ENCODE measurements at regions not wholly inside any gene's neighbourhood (a gene's known extent, or its start where the extent isn't known, plus 50 kb on each side); places are given as distances from the start of the nearest gene placed in this dataset.

- H2AFZ ChIP-seq (ENCODE audit: insufficient read depth, low read depth, low read length, poor library complexity, severe bottlenecking): no peak overlapping the region
- Mint-ChIP-seq H3K27me3 (ENCODE audit: low read depth in 3 of 3) (peaks cover 0 to 2% (median 0%) of the 10 kb centered on the region in 3 donors), H3K4me1 (no peaks in the 10 kb centered on the region), H3K4me3 (no peak overlapping the region), H3K36me3 (no peaks in the 10 kb centered on the region), H3K27ac (no peak overlapping the region), H3K9me3 (peaks cover 0 to 2% (median 2%) of the 10 kb centered on the region in 7 donors)
- TF ChIP-seq, protein P1, sequence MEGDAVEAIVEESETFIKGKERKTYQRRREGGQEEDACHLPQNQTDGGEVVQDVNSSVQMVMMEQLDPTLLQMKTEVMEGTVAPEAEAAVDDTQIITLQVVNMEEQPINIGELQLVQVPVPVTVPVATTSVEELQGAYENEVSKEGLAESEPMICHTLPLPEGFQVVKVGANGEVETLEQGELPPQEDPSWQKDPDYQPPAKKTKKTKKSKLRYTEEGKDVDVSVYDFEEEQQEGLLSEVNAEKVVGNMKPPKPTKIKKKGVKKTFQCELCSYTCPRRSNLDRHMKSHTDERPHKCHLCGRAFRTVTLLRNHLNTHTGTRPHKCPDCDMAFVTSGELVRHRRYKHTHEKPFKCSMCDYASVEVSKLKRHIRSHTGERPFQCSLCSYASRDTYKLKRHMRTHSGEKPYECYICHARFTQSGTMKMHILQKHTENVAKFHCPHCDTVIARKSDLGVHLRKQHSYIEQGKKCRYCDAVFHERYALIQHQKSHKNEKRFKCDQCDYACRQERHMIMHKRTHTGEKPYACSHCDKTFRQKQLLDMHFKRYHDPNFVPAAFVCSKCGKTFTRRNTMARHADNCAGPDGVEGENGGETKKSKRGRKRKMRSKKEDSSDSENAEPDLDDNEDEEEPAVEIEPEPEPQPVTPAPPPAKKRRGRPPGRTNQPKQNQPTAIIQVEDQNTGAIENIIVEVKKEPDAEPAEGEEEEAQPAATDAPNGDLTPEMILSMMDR (IDR thresholded peaks at IDR 0.05): no peak
- no peaks in the 10 kb centered on the region for H3K4me1 ChIP-seq (ENCODE audit: control insufficient read depth in 1 of 2, insufficient read depth in 2 of 2, low read length in 2 of 2)
- peaks cover 0 to 3% of the 10 kb centered on the region in 2 donors for H3K9me3 ChIP-seq (replicated peaks in 1 of 2; ENCODE audit: control insufficient read depth in 1 of 2, insufficient read depth in 1 of 2, low read length in 2 of 2)
- no peak overlapping the region for H3K27ac ChIP-seq (ENCODE audit: low read depth in 1 of 2, low read length in 2 of 2)
- H3K79me2 ChIP-seq (ENCODE audit: insufficient read depth, low read length): no peaks in the 10 kb centered on the region
- WGBS (ENCODE audit: insufficient coverage): no CpG with 5 or more reads among the region's 2 CpGs
- H3K9ac ChIP-seq (ENCODE audit: insufficient read depth, low read length, poor library complexity, severe bottlenecking): no peak overlapping the region
- intact Hi-C loops (cut with micrococcal nuclease): no loop called here
- H3K36me3 ChIP-seq (replicated peaks in 1 of 2; ENCODE audit: control insufficient read depth in 1 of 2, insufficient read depth in 2 of 2, low read length in 2 of 2): no peaks in the 10 kb centered on the region
- no peak overlapping the region for H3K4me2 ChIP-seq (replicated peaks; ENCODE audit: extremely low read depth, low read length, poor library complexity, severe bottlenecking)
- no peak for DNase-seq
- H4K20me1 ChIP-seq (ENCODE audit: insufficient read depth, low read length): no peaks in the 10 kb centered on the region
- no peak overlapping the region for H3K4me3 ChIP-seq (replicated peaks in 1 of 3; ENCODE audit: low read depth in 2 of 3, low read length in 3 of 3)
- H3K27me3 ChIP-seq (ENCODE audit: control insufficient read depth in 2 of 2, insufficient read depth in 2 of 2, low read length in 2 of 2): no peaks in the 10 kb centered on the region
Measured at GRCh38 chr2:193774166-193774565, 1579.4 kb upstream of the TMEFF2 start.

DNA sequence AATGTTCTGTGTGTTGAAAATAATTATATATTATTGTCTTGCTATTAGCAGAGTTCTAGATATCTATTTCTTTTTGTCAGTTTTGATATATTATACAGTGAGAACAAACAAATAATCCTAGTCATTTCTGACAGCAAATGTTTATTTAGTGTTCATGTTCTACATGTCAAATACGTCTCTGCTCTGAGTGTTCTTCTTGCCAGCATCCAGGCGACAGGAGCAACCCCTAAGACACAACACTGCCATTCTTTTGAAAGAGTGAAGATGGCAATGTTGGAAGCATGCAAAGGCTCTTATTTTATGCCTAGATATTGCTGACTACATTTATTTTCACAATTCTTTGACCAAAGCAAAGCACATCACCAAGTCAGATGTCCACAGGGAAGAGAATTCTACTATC, 1556.6 kb upstream of the TMEFF2 start:
- Mint-ChIP-seq H3K4me3 (no peak overlapping the region), H3K9me3 (peaks cover 0 to 3% (median 0%) of the 10 kb centered on the region in 7 donors), H3K4me1 (no peaks in the 10 kb centered on the region), H3K27me3 (ENCODE audit: low read depth in 3 of 3) (peaks cover 0 to 4% (median 0%) of the 10 kb centered on the region in 3 donors), H3K36me3 (no peaks in the 10 kb centered on the region), H3K27ac (no peak overlapping the region)
- Histone ChIP-seq H3K27me3 (ENCODE audit: control insufficient read depth in 2 of 2, insufficient read depth in 2 of 2, low read length in 2 of 2) (no peaks in the 10 kb centered on the region), H3K79me2 (ENCODE audit: insufficient read depth, low read length) (no peaks in the 10 kb centered on the region), H3K4me1 (ENCODE audit: control insufficient read depth in 1 of 2, insufficient read depth in 2 of 2, low read length in 2 of 2) (no peaks in the 10 kb centered on the region), H3K4me3 (replicated peaks in 1 of 3; ENCODE audit: low read depth in 2 of 3, low read length in 3 of 3) (no peak overlapping the region), H3K27ac (ENCODE audit: low read depth in 1 of 2, low read length in 2 of 2) (no peak overlapping the region), H2AFZ (ENCODE audit: insufficient read depth, low read depth, low read length, poor library complexity, severe bottlenecking) (no peak overlapping the region), H4K20me1 (ENCODE audit: insufficient read depth, low read length) (no peaks in the 10 kb centered on the region), H3K9ac (ENCODE audit: insufficient read depth, low read length, poor library complexity, severe bottlenecking) (no peak overlapping the region), H3K9me3 (replicated peaks in 1 of 2; ENCODE audit: control insufficient read depth in 1 of 2, insufficient read depth in 1 of 2, low read length in 2 of 2) (no peaks in the 10 kb centered on the region), H3K4me2 (replicated peaks; ENCODE audit: extremely low read depth, low read length, poor library complexity, severe bottlenecking) (no peak overlapping the region), H3K36me3 (replicated peaks in 1 of 2; ENCODE audit: control insufficient read depth in 1 of 2, insufficient read depth in 2 of 2, low read length in 2 of 2) (no peaks in the 10 kb centered on the region)
- intact Hi-C loops (cut with micrococcal nuclease): no loop called here
- no peak for DNase-seq
- TF ChIP-seq, protein P1 (IDR thresholded peaks at IDR 0.05): no peak
- no CpG with 5 or more reads among the region's 2 CpGs for WGBS (ENCODE audit: insufficient coverage)

Measured in CD14-positive monocyte (primary cell).